Right cardiac atrium (tissue), 5 donors: ENCODE measurements at regions not wholly inside any gene's neighbourhood (a gene's known extent, or its start where the extent isn't known, plus 50 kb on each side); places are given as distances from the start of the nearest gene placed in this dataset.
"Not testable (repeated sequence)": the region's sequence is repeated elsewhere in the genome, so short reads cannot be mapped to it uniquely, and the experiment has no call there.

ENCODE experiments used
- ATAC-seq, 2 donors: fragments of 200-7000 bp; cut with Tn5 transposase; one replicate each; pipeline versions ENCODE4 v1.8.0 to v1.9.1; 2020; ENCODE audit warnings: moderate library complexity in 2 of 2, mild to moderate bottlenecking in 1 of 2
- DNase-seq, 3 donors: peaks; one replicate each; pipeline ENCODE4 v3.0.0-alpha.2; 2020
- H3K27ac ChIP-seq: one replicate; pipeline ENCODE4 v1.5.1; 2013; ENCODE audit warnings: mild to moderate bottlenecking, low read length, control low read depth, moderate library complexity
- H3K27me3 ChIP-seq: one replicate; pipeline ENCODE4 v1.6.1; 2013; ENCODE audit not compliant: control insufficient read depth, insufficient read depth
- H3K4me1 ChIP-seq: one replicate; pipeline ENCODE4 v1.6.1; 2013; ENCODE audit warnings: low read length; ENCODE audit not compliant: control insufficient read depth, insufficient read depth
- H3K4me3 ChIP-seq: one replicate; pipeline ENCODE4 v1.5.1; 2013; ENCODE audit warnings: low read length, control low read depth
- H3K9me3 ChIP-seq: one replicate; pipeline ENCODE4 v1.6.1; 2013; ENCODE audit warnings: low read length; ENCODE audit not compliant: control insufficient read depth
- WGBS: extraction: QIAGEN DNeasy Blood & Tissue Kit; methylation state at CpG from one replicate; pipeline ENCODE4 v1.1.7; 2013; 5-methylcytosine and 5-hydroxymethylcytosine counted together
- intact Hi-C, 4 donors: fragments of 100-400 bp; cut with DNase I; formaldehyde crosslinking; loops; one replicate each; pipeline versions ENCODE4 v1.11.0 to v1.14.0; 2022 to 2023
- donor health status: healthy with polysubstance abuse.
- donor health status: DM: no; HTN: yes; CAD: no.
- donor health status: DM: no; HTN: no; CAD: no.
- donor health status: DM: no; HTN: yes; CAD: no; lungs with severe emphysema.
- donor health status: DM: yes; HTN: yes; CAD: no.

GRCh38 chr2:16200554-16201193, 260.3 kb downstream of the MYCN start:
- no peak for DNase-seq
- intact Hi-C loops = no loop called here
- Histone ChIP-seq H3K4me1 (no peaks in the 10 kb centered on the region), H3K4me3 (no peak overlapping the region), H3K27ac (no peak overlapping the region), H3K9me3 (no peaks in the 10 kb centered on the region), H3K27me3 (no peaks in the 10 kb centered on the region)
- 77% methylated on average over 3 of the region's 3 CpGs for WGBS
- ATAC-seq = no peak

- DNase-seq (no peak), ATAC-seq (no peak)
- Histone ChIP-seq H3K9me3 (no peaks in the 10 kb centered on the region), H3K27me3 (no peaks in the 10 kb centered on the region), H3K27ac (no peak overlapping the region), H3K4me3 (no peak overlapping the region), H3K4me1 (no peaks in the 10 kb centered on the region)
- intact Hi-C loops = no loop called here
- WGBS = 84% methylated on average over 10 of the region's 10 CpGs
Observed at GRCh38 chr2:16199882-16200553, 259.7 kb downstream of the MYCN start.

- H3K9me3 ChIP-seq, H3K4me1 ChIP-seq, H3K4me3 ChIP-seq, H3K27ac ChIP-seq, ATAC-seq, DNase-seq, H3K27me3 ChIP-seq, intact Hi-C loops: not testable (repeated sequence)
- WGBS = 75% methylated on average over 5 of the region's 5 CpGs
Observed at GRCh38 chr2:16199241-16199640, 258.9 kb downstream of the MYCN start.

GRCh38 chr2:16198166-16198912, 258.0 kb downstream of the MYCN start:
- ATAC-seq (no peak), DNase-seq (no peak)
- intact Hi-C loops = no loop called here
- Histone ChIP-seq H3K4me3 (no peak overlapping the region), H3K27ac (no peak overlapping the region), H3K27me3 (no peaks in the 10 kb centered on the region), H3K4me1 (no peaks in the 10 kb centered on the region), H3K9me3 (no peaks in the 10 kb centered on the region)
- 79% methylated on average over 9 of the region's 9 CpGs for WGBS

- H3K27me3 ChIP-seq = no peaks in the 10 kb centered on the region
- no peaks in the 10 kb centered on the region for H3K4me1 ChIP-seq
- ATAC-seq (no peak), DNase-seq (no peak)
- 82% methylated on average over 8 of the region's 8 CpGs for WGBS
- intact Hi-C loops = no loop called here
- H3K4me3 ChIP-seq = no peak overlapping the region
- H3K27ac ChIP-seq = no peak overlapping the region
- H3K9me3 ChIP-seq = no peaks in the 10 kb centered on the region
Observed at GRCh38 chr2:16197504-16198147, 257.3 kb downstream of the MYCN start.

GRCh38 chr2:16196687-16197503, 256.5 kb downstream of the MYCN start:
- intact Hi-C loops = no loop called here
- no peak for DNase-seq
- WGBS = 84% methylated on average over 15 of the region's 15 CpGs
- no peaks in the 10 kb centered on the region for H3K4me1 ChIP-seq
- no peak overlapping the region for H3K27ac ChIP-seq
- no peaks in the 10 kb centered on the region for H3K9me3 ChIP-seq
- H3K27me3 ChIP-seq = no peaks in the 10 kb centered on the region
- H3K4me3 ChIP-seq = no peak overlapping the region
- ATAC-seq = no peak

- no peak for ATAC-seq
- no peak overlapping the region for H3K4me3 ChIP-seq
- no peaks in the 10 kb centered on the region for H3K4me1 ChIP-seq
- intact Hi-C loops = no loop called here
- no peak overlapping the region for H3K27ac ChIP-seq
- H3K9me3 ChIP-seq = no peaks in the 10 kb centered on the region
- no peaks in the 10 kb centered on the region for H3K27me3 ChIP-seq
- DNase-seq = no peak
- 92% methylated on average over 6 of the region's 6 CpGs for WGBS
Observed at GRCh38 chr2:16195681-16196070, 255.3 kb downstream of the MYCN start.

DNA sequence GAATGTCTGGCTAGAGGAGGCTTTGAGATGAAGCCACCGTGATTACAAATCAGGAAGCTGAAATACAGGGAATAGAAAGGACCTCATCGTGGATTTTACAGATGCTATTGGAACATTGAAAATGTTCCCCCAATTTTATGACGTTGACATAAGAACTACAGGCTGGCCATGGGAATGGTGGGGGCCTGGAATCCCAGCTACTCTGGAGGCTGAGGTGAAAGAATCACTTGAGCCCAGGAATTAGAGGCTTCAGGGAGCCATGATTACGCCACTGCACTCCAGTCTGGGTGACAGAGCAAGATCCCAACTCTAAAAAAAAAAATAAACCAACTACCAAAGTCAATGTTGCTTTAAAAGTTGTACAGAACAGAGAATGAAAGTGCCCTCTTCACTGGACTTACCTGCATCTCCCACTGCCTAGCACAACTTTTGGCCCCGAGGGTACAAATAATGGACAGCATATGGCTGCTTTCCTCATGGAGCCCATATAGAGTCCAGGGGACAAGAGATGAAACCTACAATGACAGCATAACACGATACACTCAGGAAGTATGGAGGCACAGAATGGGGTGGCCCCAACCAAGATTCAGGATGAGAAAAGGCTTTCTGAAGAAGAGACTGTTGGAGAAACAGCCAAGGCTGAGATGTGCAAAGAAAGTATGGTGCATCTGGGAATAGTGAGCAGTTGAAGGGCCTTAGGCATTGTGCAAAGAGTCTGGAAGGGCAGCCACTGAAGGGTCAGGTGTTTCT, 254.8 kb downstream of the MYCN start:
- Histone ChIP-seq H3K4me3 (no peak overlapping the region), H3K9me3 (no peaks in the 10 kb centered on the region), H3K27ac (no peak overlapping the region), H3K4me1 (no peaks in the 10 kb centered on the region), H3K27me3 (no peaks in the 10 kb centered on the region)
- intact Hi-C loops = no loop called here
- ATAC-seq = no peak
- WGBS = 76% methylated on average over 6 of the region's 6 CpGs
- DNase-seq = no peak

- DNase-seq = no peak
- Histone ChIP-seq H3K27ac (no peak overlapping the region), H3K4me3 (no peak overlapping the region), H3K27me3 (no peaks in the 10 kb centered on the region), H3K4me1 (no peaks in the 10 kb centered on the region), H3K9me3 (no peaks in the 10 kb centered on the region)
- ATAC-seq = no peak
- intact Hi-C loops = no loop called here
- WGBS = 91% methylated on average over 4 of the region's 4 CpGs
Observed at GRCh38 chr2:16194530-16194929, 254.2 kb downstream of the MYCN start.

- Histone ChIP-seq H3K27me3 (no peaks in the 10 kb centered on the region), H3K4me1 (no peaks in the 10 kb centered on the region), H3K4me3 (no peak overlapping the region), H3K9me3 (no peaks in the 10 kb centered on the region), H3K27ac (no peak overlapping the region)
- no peak for ATAC-seq
- no peak for DNase-seq
- intact Hi-C loops = no loop called here
- WGBS = 96% methylated on average over 1 of the region's 1 CpG
Observed at GRCh38 chr2:16194096-16194390, 253.7 kb downstream of the MYCN start.
